ENCODE measurements at regions not wholly inside any gene's neighbourhood (a gene's known extent, or its start where the extent isn't known, plus 50 kb on each side); places are given as distances from the start of the nearest gene placed in this dataset.
A peak's percentile ranks its signal among the peaks of the same experiment; 100 is the strongest.

DNA sequence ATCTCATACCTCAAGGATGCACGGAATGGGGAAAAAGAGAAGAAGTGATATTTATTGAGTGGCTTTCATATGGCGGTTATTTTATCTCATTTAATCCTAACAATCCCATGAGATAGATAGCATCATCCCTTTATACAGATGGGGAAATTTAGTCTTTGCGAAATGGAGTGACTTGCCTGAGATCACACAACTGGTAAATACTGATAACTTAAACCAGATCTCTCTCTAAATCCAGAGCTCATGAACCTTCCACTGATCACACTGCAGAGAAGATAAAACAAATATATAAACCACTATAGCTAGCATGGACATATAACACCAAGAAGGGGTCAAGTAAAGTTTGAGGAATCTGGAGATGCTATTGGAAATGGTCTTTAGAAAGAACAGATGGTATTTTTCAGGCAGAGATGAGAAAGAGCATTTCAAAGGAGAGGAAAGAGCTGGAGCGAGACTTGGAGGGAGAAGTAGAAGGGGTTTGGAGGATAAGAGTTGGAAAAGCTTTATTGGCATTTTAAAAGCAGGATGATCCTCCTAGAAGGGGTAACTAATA is 139.8 kb upstream of the TNFAIP3 start:
- no peak overlapping the region for H3K4me2 ChIP-seq (ENCODE audit: low read length)
- no peak overlapping the region for H3K27ac ChIP-seq (ENCODE audit: low read length)
- ATAC-seq (no peak), DNase-seq (no peak)
- BruUV-seq (replicated peaks) = no TSS peak
- TF ChIP-seq CTCF (conservative IDR thresholded peaks at IDR 0.05; ENCODE audit: low read depth, low read length) (no peak), EZH2 (IDR thresholded peaks at IDR 0.05; ENCODE audit: low read length, unreplicated experiment) (no peak), EZH2phosphoT487 (IDR thresholded peaks at IDR 0.05; ENCODE audit: borderline replicate concordance, low read length) (no peak)
- no peaks in the 10 kb centered on the region for H3K9me2 ChIP-seq (replicated peaks; ENCODE audit: low read length)
- ChIA-PET POLR2A (ENCODE audit: unreplicated experiment) (interaction anchor here (0.6 kb wide), 1 partner anchor 302 kb away, joined by 5 read pairs; no protein-coding TSS in a partner anchor), CTCF (no interaction called here)
- H3K36me3 ChIP-seq (ENCODE audit: low read depth, low read length) = no peaks in the 10 kb centered on the region
- intact Hi-C loops (cut with micrococcal nuclease) = no loop called here
- H2AFZ ChIP-seq (ENCODE audit: low read length) = no peak overlapping the region
- H3K27me3 ChIP-seq (ENCODE audit: low read length) = no peaks in the 10 kb centered on the region
- H3K9me3 ChIP-seq (ENCODE audit: low read length) = no peaks in the 10 kb centered on the region
- H3K4me1 ChIP-seq (ENCODE audit: insufficient read depth, low read length) = peaks cover 41% of the 10 kb centered on the region
- no peaks in the 10 kb centered on the region for H3K79me2 ChIP-seq (ENCODE audit: low read length)
- H3F3A ChIP-seq (ENCODE audit: low read length, unreplicated experiment) = no peaks in the 10 kb centered on the region
- H3K4me3 ChIP-seq (ENCODE audit: low read length) = no peak overlapping the region
- no peak overlapping the region for H3K9ac ChIP-seq (ENCODE audit: low read length)
- no peaks in the 10 kb centered on the region for H4K20me1 ChIP-seq (ENCODE audit: low read length)

GRCh38 chr6:137728386-137729349 is 138.4 kb upstream of the TNFAIP3 start:
- no peak overlapping the region; the same call in 1 of the 2 replicates for H2AFZ ChIP-seq (ENCODE audit: low read length)
- no peaks in the 10 kb centered on the region for H3K36me3 ChIP-seq (ENCODE audit: low read depth, low read length)
- ATAC-seq = peak; percentile 71
- POLR2A ChIA-PET (ENCODE audit: unreplicated experiment) = no interaction called here
- no peaks in the 10 kb centered on the region for H4K20me1 ChIP-seq (ENCODE audit: low read length)
- DNase-seq = peak; percentile 85
- H3F3A ChIP-seq (ENCODE audit: low read length, unreplicated experiment) = no peaks in the 10 kb centered on the region
- no peaks in the 10 kb centered on the region for H3K9me3 ChIP-seq (ENCODE audit: low read length)
- no peaks in the 10 kb centered on the region for H3K9me2 ChIP-seq (replicated peaks; ENCODE audit: low read length)
- no peaks in the 10 kb centered on the region for H3K27me3 ChIP-seq (ENCODE audit: low read length)
- BruUV-seq (replicated peaks) = no TSS peak
- TF ChIP-seq EZH2 (IDR thresholded peaks at IDR 0.05; ENCODE audit: low read length, unreplicated experiment) (no peak), EZH2phosphoT487 (IDR thresholded peaks at IDR 0.05; ENCODE audit: borderline replicate concordance, low read length) (no peak), CTCF (conservative IDR thresholded peaks at IDR 0.05; ENCODE audit: low read depth, low read length) (no peak)
- no peaks in the 10 kb centered on the region for H3K79me2 ChIP-seq (ENCODE audit: low read length)
- H3K4me1 ChIP-seq (ENCODE audit: insufficient read depth, low read length) = peaks cover 46% of the 10 kb centered on the region
- CTCF ChIA-PET = no interaction called here
- H3K9ac ChIP-seq (ENCODE audit: low read length) = no peak overlapping the region; the same call in 1 of the 2 replicates
- H3K4me3 ChIP-seq (ENCODE audit: low read length) = no peak overlapping the region; the same call in 1 of the 2 replicates
- intact Hi-C loops (cut with micrococcal nuclease) = no loop called here
- peak overlapping the region; percentile 52 for H3K4me2 ChIP-seq (ENCODE audit: low read length)
- H3K27ac ChIP-seq (ENCODE audit: low read length) = peak overlapping the region; percentile 47

Data from PC-3 (cell line).